WTC11 (cell line): ENCODE measurements at regions not wholly inside any gene's neighbourhood (a gene's known extent, or its start where the extent isn't known, plus 50 kb on each side); places are given as distances from the start of the nearest gene placed in this dataset.

Experiments used
- ATAC-seq: fragments of 200-7000 bp; cut with Tn5 transposase; 2 replicates; pipeline ENCODE4 v1.10.0; 2021; ENCODE audit warnings: mild to moderate bottlenecking, moderate library complexity
- CTCF ChIA-PET: fragments of 300-600 bp; sonication (Branson Sonifier 250); formaldehyde crosslinking; loops from one replicate; lab custom pipeline; 2021; ENCODE audit warnings: antibody characterized with exemption; lab: Charles Lee
- POLR2A ChIA-PET: fragments of 350-600 bp; sonication (Branson Sonifier 250); formaldehyde crosslinking; loops from one replicate; lab custom pipeline; 2021; ENCODE audit warnings: antibody characterized with exemption; lab: Charles Lee
- DNase-seq: peaks from one replicate; pipeline ENCODE4 v3.0.0; 2021; ENCODE audit warnings: low spot score
- H3K27ac Mint-ChIP-seq: 2 replicates; pipeline ENCODE4 v1.8.0; 2021; ENCODE audit warnings: mixed read lengths
- H3K27me3 Mint-ChIP-seq: 2 replicates; pipeline ENCODE4 v1.8.0; 2021; ENCODE audit warnings: low read depth, mild to moderate bottlenecking, moderate library complexity, mixed read lengths
- H3K36me3 Mint-ChIP-seq: 2 replicates; pipeline ENCODE4 v1.8.0; 2021; ENCODE audit warnings: mixed read lengths
- H3K4me1 Mint-ChIP-seq: 2 replicates; pipeline ENCODE4 v1.8.0; 2022; ENCODE audit warnings: mixed read lengths
- H3K4me3 Mint-ChIP-seq: 2 replicates; pipeline ENCODE4 v1.8.0; 2021; ENCODE audit warnings: mild to moderate bottlenecking, moderate library complexity, mixed read lengths
- H3K9me3 Mint-ChIP-seq: 2 replicates; pipeline ENCODE4 v1.8.0; 2021; ENCODE audit warnings: mixed read lengths
- ARID4B ChIP-seq: sonication (generic); formaldehyde crosslinking; IDR thresholded peaks from 2 replicates; pipeline ENCODE4 v1.8.0; 2023; ENCODE audit warnings: missing genetic modification reagents, mild to moderate bottlenecking, borderline replicate concordance
- ATF2 ChIP-seq: sonication (generic); formaldehyde crosslinking; IDR thresholded peaks from 2 replicates; pipeline ENCODE4 v1.8.1; 2022; ENCODE audit warnings: low read depth, missing genetic modification reagents, borderline replicate concordance
- CDX4 ChIP-seq: fragments of 250-450 bp; sonication (Bioruptor Pico); IDR thresholded peaks from 2 replicates; pipeline ENCODE4 v1.9.0; 2021; ENCODE audit warnings: moderate library complexity, mild to moderate bottlenecking, inconsistent platforms, borderline replicate concordance
- CTCF ChIP-seq: fragments of 200-600 bp; IDR thresholded peaks from 2 replicates; pipeline ENCODE4 v1.8.0; 2022; ENCODE audit warnings: antibody characterized with exemption
- EMX1 ChIP-seq: fragments of 250-450 bp; sonication (Bioruptor Pico); IDR thresholded peaks from 2 replicates; pipeline ENCODE4 v1.8.0; 2021; ENCODE audit warnings: mild to moderate bottlenecking
- FOXK1 ChIP-seq: sonication (generic); formaldehyde crosslinking; IDR thresholded peaks from 2 replicates; pipeline ENCODE4 v1.8.0; 2022; ENCODE audit warnings: mild to moderate bottlenecking, moderate library complexity, missing genetic modification reagents
- FOXP4 ChIP-seq: sonication (generic); formaldehyde crosslinking; IDR thresholded peaks from 2 replicates; pipeline ENCODE4 v1.8.0; 2022; ENCODE audit warnings: mild to moderate bottlenecking, missing genetic modification reagents
- MYBL2 ChIP-seq: sonication (generic); formaldehyde crosslinking; IDR thresholded peaks from 2 replicates; pipeline ENCODE4 v1.8.1; 2023; ENCODE audit warnings: mild to moderate bottlenecking, moderate library complexity, missing genetic modification reagents
- PRDM15 ChIP-seq: sonication (generic); formaldehyde crosslinking; IDR thresholded peaks from 2 replicates; pipeline ENCODE4 v1.8.0; 2022; ENCODE audit warnings: missing genetic modification reagents
- STAT6 ChIP-seq: sonication (generic); formaldehyde crosslinking; conservative IDR thresholded peaks from 2 replicates; pipeline ENCODE4 v1.8.1; 2023; ENCODE audit warnings: mild to moderate bottlenecking, low read depth, missing genetic modification reagents, moderate library complexity
- ZBTB43 ChIP-seq: sonication (generic); formaldehyde crosslinking; IDR thresholded peaks from 2 replicates; pipeline ENCODE4 v1.8.1; 2023; ENCODE audit warnings: mild to moderate bottlenecking, missing genetic modification reagents
- ZNF423 ChIP-seq: fragments of 250-450 bp; sonication (Bioruptor Pico); IDR thresholded peaks from 2 replicates; pipeline ENCODE4 v2.1.2; 2022; ENCODE audit warnings: mild to moderate bottlenecking, moderate library complexity
- ZNF425 ChIP-seq: fragments of 250-450 bp; sonication (Bioruptor Pico); conservative IDR thresholded peaks from 2 replicates; pipeline ENCODE4 v1.9.0; 2021; ENCODE audit warnings: mild to moderate bottlenecking

GRCh38 chr10:130425169-130425568 is 289.0 kb downstream of the GLRX3 start (continued):
- TF ChIP-seq ATF2, result no peak

GRCh38 chr10:130425881-130426435 is 289.8 kb downstream of the GLRX3 start:
- TF ChIP-seq STAT6 (CRISPR knock-in tag), result no peak
- no peak for TF ChIP-seq FOXK1 (CRISPR knock-in tag)
- no peak for TF ChIP-seq PRDM15 (CRISPR knock-in tag)
- no peak for TF ChIP-seq CTCF
- no peak for TF ChIP-seq ARID4B
- no peak for TF ChIP-seq MYBL2 (CRISPR knock-in tag)
- no peak for TF ChIP-seq ZNF425 (CRISPR knock-in tag)
- TF ChIP-seq ZBTB43 (CRISPR knock-in tag), result no peak
- TF ChIP-seq EMX1 (CRISPR knock-in tag), result no peak
- no peak for TF ChIP-seq ZNF423 (CRISPR knock-in tag)
- TF ChIP-seq FOXP4 (CRISPR knock-in tag), result no peak
- no peak for TF ChIP-seq CDX4 (CRISPR knock-in tag)
- CTCF ChIA-PET, result no interaction called here
- DNase-seq, result no peak
- H3K27me3 Mint-ChIP-seq, result peaks cover 19% of the 10 kb centered on the region
- no peak overlapping the region for H3K27ac Mint-ChIP-seq
- H3K4me1 Mint-ChIP-seq, result no peaks in the 10 kb centered on the region
- H3K36me3 Mint-ChIP-seq, result peaks cover 87% of the 10 kb centered on the region
- POLR2A ChIA-PET, result no interaction called here
- no peak overlapping the region for H3K4me3 Mint-ChIP-seq
- peaks cover 92% of the 10 kb centered on the region for H3K9me3 Mint-ChIP-seq
- ATAC-seq, result no peak
